Bronchial epithelial cell (primary cell): ENCODE measurements at regions not wholly inside any gene's neighbourhood (a gene's known extent, or its start where the extent isn't known, plus 50 kb on each side); places are given as distances from the start of the nearest gene placed in this dataset.

Source experiments
- DNase-seq: peaks from one replicate; pipeline ENCODE4 v3.0.0-alpha.2; 2010; ENCODE audit warnings: low read depth
- FAIRE-seq: peaks from 2 replicates; lab custom pipeline; 2011; peaks lifted over from hg19 to GRCh38; lab: Jason Lieb, UNC
- H3K27me3 ChIP-seq: 2 replicates; pipeline ENCODE4 v1.5.1; 2011; ENCODE audit warnings: low read length; ENCODE audit not compliant: control insufficient read depth, insufficient read depth
- H3K36me3 ChIP-seq: 2 replicates; pipeline ENCODE4 v1.5.1; 2011; ENCODE audit warnings: low read length; ENCODE audit not compliant: control insufficient read depth, insufficient read depth
- H3K4me3 ChIP-seq: 2 replicates; pipeline ENCODE4 v1.5.1; 2011; ENCODE audit warnings: mild to moderate bottlenecking, low read depth, low read length, control low read depth
- TF ChIP-seq, protein P1 (sequence below): IDR thresholded peaks from 2 replicates; pipeline ENCODE4 v1.5.1; 2011; ENCODE audit warnings: mild to moderate bottlenecking, moderate library complexity, low read length, control low read depth, inconsistent platforms; ENCODE audit not compliant: insufficient read depth, severe bottlenecking

GRCh38 chr20:11270566-11270965 lies 596.8 kb upstream of the JAG1 start:
- TF ChIP-seq, protein P1, sequence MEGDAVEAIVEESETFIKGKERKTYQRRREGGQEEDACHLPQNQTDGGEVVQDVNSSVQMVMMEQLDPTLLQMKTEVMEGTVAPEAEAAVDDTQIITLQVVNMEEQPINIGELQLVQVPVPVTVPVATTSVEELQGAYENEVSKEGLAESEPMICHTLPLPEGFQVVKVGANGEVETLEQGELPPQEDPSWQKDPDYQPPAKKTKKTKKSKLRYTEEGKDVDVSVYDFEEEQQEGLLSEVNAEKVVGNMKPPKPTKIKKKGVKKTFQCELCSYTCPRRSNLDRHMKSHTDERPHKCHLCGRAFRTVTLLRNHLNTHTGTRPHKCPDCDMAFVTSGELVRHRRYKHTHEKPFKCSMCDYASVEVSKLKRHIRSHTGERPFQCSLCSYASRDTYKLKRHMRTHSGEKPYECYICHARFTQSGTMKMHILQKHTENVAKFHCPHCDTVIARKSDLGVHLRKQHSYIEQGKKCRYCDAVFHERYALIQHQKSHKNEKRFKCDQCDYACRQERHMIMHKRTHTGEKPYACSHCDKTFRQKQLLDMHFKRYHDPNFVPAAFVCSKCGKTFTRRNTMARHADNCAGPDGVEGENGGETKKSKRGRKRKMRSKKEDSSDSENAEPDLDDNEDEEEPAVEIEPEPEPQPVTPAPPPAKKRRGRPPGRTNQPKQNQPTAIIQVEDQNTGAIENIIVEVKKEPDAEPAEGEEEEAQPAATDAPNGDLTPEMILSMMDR: no peak
- FAIRE-seq (no peak), DNase-seq (peak; percentile 29)
- Histone ChIP-seq H3K36me3 (no peaks in the 10 kb centered on the region), H3K27me3 (no peaks in the 10 kb centered on the region), H3K4me3 (no peak overlapping the region)

- TF ChIP-seq, protein P1: no peak
- no peak for FAIRE-seq
- no peaks in the 10 kb centered on the region for H3K27me3 ChIP-seq
- no peak for DNase-seq
- no peaks in the 10 kb centered on the region for H3K36me3 ChIP-seq
- H3K4me3 ChIP-seq: no peak overlapping the region
Observed at GRCh38 chr20:11271319-11271718, 597.5 kb upstream of the JAG1 start.

GRCh38 chr20:11271920-11272594 lies 598.3 kb upstream of the JAG1 start:
- FAIRE-seq (no peak), DNase-seq (no peak)
- Histone ChIP-seq H3K27me3 (no peaks in the 10 kb centered on the region), H3K4me3 (no peak overlapping the region), H3K36me3 (no peaks in the 10 kb centered on the region)
- TF ChIP-seq, protein P1: no peak

DNA sequence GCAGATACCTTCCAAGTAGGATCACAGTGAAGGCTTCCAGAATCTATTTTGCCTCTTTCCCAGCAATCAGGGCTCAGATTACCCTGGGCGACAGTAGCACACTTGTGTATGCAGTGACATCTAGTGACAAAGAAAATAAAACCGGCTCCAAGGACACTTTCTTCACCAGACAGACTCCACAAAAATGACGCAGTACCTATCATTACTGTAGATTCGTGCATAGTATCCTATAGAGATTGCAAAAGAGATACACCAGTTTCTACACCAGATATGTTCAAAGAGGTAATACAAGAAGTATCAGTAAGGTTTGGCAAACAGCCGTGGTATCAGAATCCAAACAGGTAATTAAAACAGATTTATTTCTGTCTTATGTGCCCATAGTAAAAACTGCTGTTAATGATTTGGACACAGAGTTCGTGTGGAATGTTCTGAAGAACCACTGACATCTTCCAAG lies 600.4 kb upstream of the JAG1 start:
- TF ChIP-seq, protein P1: peak; percentile 39
- DNase-seq (peak; percentile 70), FAIRE-seq (peak; percentile 43)
- H3K27me3 ChIP-seq: no peaks in the 10 kb centered on the region
- no peaks in the 10 kb centered on the region for H3K36me3 ChIP-seq
- no peak overlapping the region for H3K4me3 ChIP-seq

GRCh38 chr20:11275740-11276139 lies 601.9 kb upstream of the JAG1 start:
- DNase-seq (no peak), FAIRE-seq (no peak)
- Histone ChIP-seq H3K27me3 (no peaks in the 10 kb centered on the region), H3K4me3 (no peak overlapping the region), H3K36me3 (no peaks in the 10 kb centered on the region)
- TF ChIP-seq, protein P1: no peak

DNA sequence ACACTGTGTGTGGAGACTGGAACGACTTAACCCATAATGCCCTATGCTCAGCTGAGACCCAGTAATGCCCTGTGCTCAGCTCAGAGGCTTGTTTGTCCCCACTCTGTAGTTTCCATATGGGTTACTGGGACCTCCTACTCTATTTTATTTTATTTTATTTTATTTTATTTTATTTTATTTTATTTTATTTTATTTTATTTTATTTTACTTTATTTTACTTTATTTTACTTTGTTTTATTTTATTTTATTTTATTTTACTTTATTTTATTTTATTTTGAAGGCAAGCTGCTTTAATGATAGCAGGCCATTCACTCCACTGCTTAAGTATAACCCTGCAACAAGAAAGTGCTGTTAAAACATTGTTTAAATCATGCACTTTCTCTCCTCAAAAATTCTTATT lies 603.4 kb upstream of the JAG1 start:
- H3K36me3 ChIP-seq: no peaks in the 10 kb centered on the region
- H3K4me3 ChIP-seq: no peak overlapping the region
- no peaks in the 10 kb centered on the region for H3K27me3 ChIP-seq
- DNase-seq (no peak), FAIRE-seq (no peak)
- TF ChIP-seq, protein P1: no peak
